Mucosa of descending colon (tissue), 3 donors: ENCODE measurements at regions not wholly inside any gene's neighbourhood (a gene's known extent, or its start where the extent isn't known, plus 50 kb on each side); places are given as distances from the start of the nearest gene placed in this dataset.

Experiments
- ATAC-seq: fragments of 200-7000 bp; cut with Tn5 transposase; one replicate; pipeline ENCODE4 v1.9.1; 2020; ENCODE audit warnings: mild to moderate bottlenecking, moderate library complexity
- DNase-seq, 3 donors: peaks; one replicate each; pipeline ENCODE4 v3.0.0-alpha.2; 2020
- H3K36me3 ChIP-seq: fragments of 200-600 bp; one replicate; pipeline ENCODE4 v1.8.0; 2021; ENCODE audit warnings: low read depth, mild to moderate bottlenecking
- H3K4me1 ChIP-seq: fragments of 200-600 bp; one replicate; pipeline ENCODE4 v1.8.0; 2021; ENCODE audit warnings: low read depth, mild to moderate bottlenecking
- H3K4me3 ChIP-seq: fragments of 200-600 bp; one replicate; pipeline ENCODE4 v1.8.0; 2021; ENCODE audit warnings: mild to moderate bottlenecking
- H3K9me3 ChIP-seq: fragments of 200-600 bp; one replicate; pipeline ENCODE4 v1.8.0; 2021; ENCODE audit warnings: mild to moderate bottlenecking
- intact Hi-C, 2 donors: fragments of 100-400 bp; cut with DNase I in 1 of 2; cut with micrococcal nuclease in 1 of 2; formaldehyde crosslinking; loops; one replicate each; pipeline versions ENCODE4 v1.11.0 to v1.11.1; 2022; cut with DNase I, micrococcal nuclease
- TF ChIP-seq, protein P1 (sequence below): fragments of 200-600 bp; IDR thresholded peaks from one replicate; pipeline ENCODE4 v1.8.0; 2022; ENCODE audit warnings: antibody characterized with exemption, mild to moderate bottlenecking
- donor health status: DM: no; HTN: no; CAD: no; lungs with moderate emphysema.
- donor health status: DM: no; HTN: no; CAD: no.
- donor health status: DM: no; HTN: yes; CAD: no.

DNA sequence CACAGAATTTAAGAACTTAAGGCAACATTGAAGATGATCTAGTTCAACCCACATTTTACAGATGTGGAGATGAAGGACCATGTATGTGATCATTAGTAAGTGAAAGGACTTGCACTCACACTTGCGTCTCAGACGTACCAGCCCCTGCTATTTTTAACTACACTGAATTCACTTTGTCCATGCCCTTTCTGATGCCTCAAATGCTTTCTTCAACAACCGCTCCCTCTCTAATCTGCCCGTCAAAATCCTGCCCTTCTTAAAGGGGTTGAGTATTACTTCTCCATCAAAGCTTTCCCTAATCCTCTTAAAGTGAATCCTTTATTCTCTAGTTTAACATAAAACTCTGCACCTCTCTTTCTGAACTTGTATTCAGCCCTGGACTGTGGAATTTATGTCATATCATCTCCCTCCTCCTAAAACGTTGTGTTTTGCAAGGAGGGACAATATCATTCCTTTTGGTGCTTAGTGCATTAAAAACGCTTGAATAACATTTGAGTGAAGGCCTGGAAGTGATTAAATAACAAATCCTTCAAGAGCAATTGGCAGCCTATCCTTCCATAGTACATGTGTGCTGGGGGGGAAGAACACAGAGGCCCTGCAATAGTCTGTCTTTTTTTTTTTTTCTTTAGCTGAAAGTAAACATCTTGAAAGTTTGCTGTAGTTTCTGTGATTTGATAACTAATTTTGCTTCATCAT is 493.3 kb downstream of the LMO7 start:
- ATAC-seq (no peak), DNase-seq (no peak)
- H3K4me3 ChIP-seq, result no peak overlapping the region
- no peaks in the 10 kb centered on the region for H3K36me3 ChIP-seq
- peaks cover 2% of the 10 kb centered on the region for H3K9me3 ChIP-seq
- no peaks in the 10 kb centered on the region for H3K4me1 ChIP-seq
- TF ChIP-seq, protein P1, sequence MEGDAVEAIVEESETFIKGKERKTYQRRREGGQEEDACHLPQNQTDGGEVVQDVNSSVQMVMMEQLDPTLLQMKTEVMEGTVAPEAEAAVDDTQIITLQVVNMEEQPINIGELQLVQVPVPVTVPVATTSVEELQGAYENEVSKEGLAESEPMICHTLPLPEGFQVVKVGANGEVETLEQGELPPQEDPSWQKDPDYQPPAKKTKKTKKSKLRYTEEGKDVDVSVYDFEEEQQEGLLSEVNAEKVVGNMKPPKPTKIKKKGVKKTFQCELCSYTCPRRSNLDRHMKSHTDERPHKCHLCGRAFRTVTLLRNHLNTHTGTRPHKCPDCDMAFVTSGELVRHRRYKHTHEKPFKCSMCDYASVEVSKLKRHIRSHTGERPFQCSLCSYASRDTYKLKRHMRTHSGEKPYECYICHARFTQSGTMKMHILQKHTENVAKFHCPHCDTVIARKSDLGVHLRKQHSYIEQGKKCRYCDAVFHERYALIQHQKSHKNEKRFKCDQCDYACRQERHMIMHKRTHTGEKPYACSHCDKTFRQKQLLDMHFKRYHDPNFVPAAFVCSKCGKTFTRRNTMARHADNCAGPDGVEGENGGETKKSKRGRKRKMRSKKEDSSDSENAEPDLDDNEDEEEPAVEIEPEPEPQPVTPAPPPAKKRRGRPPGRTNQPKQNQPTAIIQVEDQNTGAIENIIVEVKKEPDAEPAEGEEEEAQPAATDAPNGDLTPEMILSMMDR, result no peak
- intact Hi-C loops, result no loop called here

DNA sequence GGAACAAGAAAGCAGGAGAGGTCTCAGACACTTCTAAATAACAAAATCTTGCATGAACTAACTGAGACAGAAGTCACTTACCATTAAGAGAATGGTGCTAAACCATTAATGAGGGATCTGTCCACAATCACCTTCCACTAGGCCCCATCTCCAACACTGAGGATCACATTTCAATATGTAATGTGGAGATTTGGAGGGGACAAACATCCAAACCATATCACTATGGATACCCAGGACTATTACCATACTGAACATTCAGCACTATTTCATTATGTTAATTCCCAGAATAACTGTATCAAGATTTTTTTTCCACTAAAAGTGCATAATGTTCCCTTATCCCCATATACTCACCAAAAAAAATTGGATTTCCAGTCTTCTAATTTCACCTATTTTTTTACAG is 491.8 kb downstream of the LMO7 start:
- no peak for ATAC-seq
- H3K36me3 ChIP-seq, result no peaks in the 10 kb centered on the region
- intact Hi-C loops, result no loop called here
- no peak for DNase-seq
- peaks cover 17% of the 10 kb centered on the region for H3K9me3 ChIP-seq
- H3K4me1 ChIP-seq, result no peaks in the 10 kb centered on the region
- TF ChIP-seq, protein P1, result no peak
- no peak overlapping the region for H3K4me3 ChIP-seq

DNA sequence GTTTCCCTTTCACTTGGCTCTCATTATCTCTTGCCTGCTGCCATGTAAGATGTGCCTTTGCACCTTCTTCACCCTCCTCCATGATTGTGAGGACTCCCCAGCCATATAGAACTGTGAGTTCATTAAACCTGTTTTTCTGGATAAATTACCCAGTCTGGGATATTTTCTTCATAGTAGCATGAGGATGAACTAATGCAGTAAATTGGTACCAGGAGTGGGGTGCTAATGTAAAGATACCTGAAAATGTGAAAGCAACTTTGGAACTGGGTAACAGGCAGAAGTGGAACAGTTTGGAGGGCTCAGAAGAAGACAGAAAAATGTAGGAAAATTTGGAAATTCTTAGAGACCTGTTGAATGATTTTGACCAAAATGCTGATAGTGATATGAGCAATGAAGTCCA is 487.4 kb downstream of the LMO7 start:
- H3K4me1 ChIP-seq, result no peaks in the 10 kb centered on the region
- DNase-seq (no peak), ATAC-seq (no peak)
- peaks cover 23% of the 10 kb centered on the region for H3K9me3 ChIP-seq
- TF ChIP-seq, protein P1, result no peak
- no peak overlapping the region for H3K4me3 ChIP-seq
- no peaks in the 10 kb centered on the region for H3K36me3 ChIP-seq
- intact Hi-C loops, result no loop called here

DNA sequence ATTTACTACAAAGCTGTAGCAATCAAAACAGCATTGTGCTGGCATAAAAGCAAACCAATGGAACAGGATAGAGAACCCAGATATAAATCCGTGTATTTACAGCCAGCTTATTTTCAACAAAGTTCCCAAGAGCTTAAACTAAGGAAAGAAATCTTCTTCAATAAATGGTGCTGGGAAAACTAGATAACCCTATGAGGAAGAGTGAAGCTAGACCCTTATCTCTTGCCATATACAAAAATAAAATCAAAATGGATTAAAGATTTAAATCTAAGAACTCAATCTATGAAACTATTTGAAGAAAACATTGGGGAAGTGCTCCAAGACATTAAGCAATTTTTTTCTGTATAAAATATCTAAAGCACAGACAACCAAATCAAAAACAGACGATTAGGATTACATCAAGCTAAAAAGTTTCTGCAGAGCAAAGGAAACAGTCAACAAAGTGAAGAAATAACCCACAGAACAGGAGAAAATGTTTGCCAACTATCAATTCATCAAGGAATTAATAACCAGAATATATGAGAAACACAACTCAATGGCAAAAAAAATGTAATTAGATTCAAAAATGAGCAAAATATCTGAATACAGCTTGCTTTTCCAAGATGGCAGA is 480.7 kb downstream of the LMO7 start:
- intact Hi-C loops, result no loop called here
- peaks cover 6% of the 10 kb centered on the region for H3K9me3 ChIP-seq
- DNase-seq, result no peak
- TF ChIP-seq, protein P1, result no peak
- no peak overlapping the region for H3K4me3 ChIP-seq
- H3K36me3 ChIP-seq, result no peaks in the 10 kb centered on the region
- no peak for ATAC-seq
- no peaks in the 10 kb centered on the region for H3K4me1 ChIP-seq

DNA sequence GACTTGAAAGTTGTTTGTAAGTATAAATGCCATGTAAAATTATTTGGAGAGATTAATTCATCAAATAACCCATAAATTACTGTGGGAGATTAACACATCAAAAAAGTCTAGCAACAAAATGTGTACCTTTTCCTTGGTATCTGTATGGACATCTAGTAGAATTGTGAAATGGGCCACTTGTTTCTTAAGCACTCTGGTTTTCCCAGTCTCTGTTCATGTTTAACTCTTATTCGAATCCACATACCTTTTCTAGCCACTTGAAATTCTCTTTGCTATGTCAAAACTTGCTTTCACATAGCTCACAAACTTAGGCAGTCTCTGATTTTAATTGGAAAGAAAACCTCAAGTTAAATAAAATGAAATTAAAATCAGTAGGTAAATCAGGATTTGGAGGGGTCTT is 470.6 kb downstream of the LMO7 start:
- H3K4me1 ChIP-seq, result no peaks in the 10 kb centered on the region
- DNase-seq, result no peak
- peaks cover 5% of the 10 kb centered on the region for H3K9me3 ChIP-seq
- no peaks in the 10 kb centered on the region for H3K36me3 ChIP-seq
- ATAC-seq, result no peak
- intact Hi-C loops, result no loop called here
- TF ChIP-seq, protein P1, result no peak
- H3K4me3 ChIP-seq, result no peak overlapping the region
